C4-2B (cell line): ENCODE measurements at regions not wholly inside any gene's neighbourhood (a gene's known extent, or its start where the extent isn't known, plus 50 kb on each side); places are given as distances from the start of the nearest gene placed in this dataset.

Experiments used
- CTCF ChIP-seq: fragments of 450-650 bp; conservative IDR thresholded peaks from 2 replicates; pipeline ENCODE4 v1.5.1; 2017; ENCODE audit warnings: mild to moderate bottlenecking
- ZFX ChIP-seq: fragments of 450-650 bp; IDR thresholded peaks from 2 replicates; pipeline ENCODE4 v1.6.1; 2017

GRCh38 chr2:183963609-183964008 lies 634.7 kb upstream of the ZNF804A start:
- TF ChIP-seq CTCF (no peak), ZFX (no peak)
